ENCODE measurements at regions not wholly inside any gene's neighbourhood (a gene's known extent, or its start where the extent isn't known, plus 50 kb on each side); places are given as distances from the start of the nearest gene placed in this dataset.

GRCh38 chr6:163635315-163635714 lies 220.8 kb downstream of the QKI start:
- ATAC-seq (no peak), DNase-seq (ENCODE audit: low spot score) (no peak)

GRCh38 chr6:163634211-163635171 lies 220.0 kb downstream of the QKI start:
- no peak for DNase-seq (ENCODE audit: low spot score)
- no peak for ATAC-seq

GRCh38 chr6:163630991-163631390 lies 216.5 kb downstream of the QKI start:
- no peak for ATAC-seq

GRCh38 chr6:163630572-163630971 lies 216.1 kb downstream of the QKI start:
- no peak for DNase-seq (ENCODE audit: low spot score)
- ATAC-seq = no peak

More at GRCh38 chr6:163630991-163631390, 216.5 kb downstream of the QKI start:
- no peak for DNase-seq (ENCODE audit: low spot score)

GRCh38 chr6:163630096-163630495 lies 215.6 kb downstream of the QKI start:
- DNase-seq (ENCODE audit: low spot score) (no peak), ATAC-seq (no peak)

Data from left lobe of liver (tissue), 2 donors.